ENCODE measurements at regions not wholly inside any gene's neighbourhood (a gene's known extent, or its start where the extent isn't known, plus 50 kb on each side); places are given as distances from the start of the nearest gene placed in this dataset.

GRCh38 chr12:96132819-96133218 lies 61.4 kb upstream of the ELK3 start:
- TF ChIP-seq SP1 (IDR thresholded peaks at IDR 0.05) (no peak), FOXA2 (IDR thresholded peaks at IDR 0.05) (no peak), TAF1 (conservative IDR thresholded peaks at IDR 0.05) (no peak), RAD21 (IDR thresholded peaks at IDR 0.05) (peak; percentile 47 to 59), CTCF (IDR thresholded peaks at IDR 0.05; ENCODE audit: low read depth, low read length, missing input control) (peak; percentile 10), NR2F2 (IDR thresholded peaks at IDR 0.05) (no peak), YY1 (IDR thresholded peaks at IDR 0.05) (no peak), GABPA (IDR thresholded peaks at IDR 0.05 in 1 of 2, conservative IDR thresholded peaks at IDR 0.05 in 1 of 2) (no peak)
- TF ChIP-seq, protein P1, sequence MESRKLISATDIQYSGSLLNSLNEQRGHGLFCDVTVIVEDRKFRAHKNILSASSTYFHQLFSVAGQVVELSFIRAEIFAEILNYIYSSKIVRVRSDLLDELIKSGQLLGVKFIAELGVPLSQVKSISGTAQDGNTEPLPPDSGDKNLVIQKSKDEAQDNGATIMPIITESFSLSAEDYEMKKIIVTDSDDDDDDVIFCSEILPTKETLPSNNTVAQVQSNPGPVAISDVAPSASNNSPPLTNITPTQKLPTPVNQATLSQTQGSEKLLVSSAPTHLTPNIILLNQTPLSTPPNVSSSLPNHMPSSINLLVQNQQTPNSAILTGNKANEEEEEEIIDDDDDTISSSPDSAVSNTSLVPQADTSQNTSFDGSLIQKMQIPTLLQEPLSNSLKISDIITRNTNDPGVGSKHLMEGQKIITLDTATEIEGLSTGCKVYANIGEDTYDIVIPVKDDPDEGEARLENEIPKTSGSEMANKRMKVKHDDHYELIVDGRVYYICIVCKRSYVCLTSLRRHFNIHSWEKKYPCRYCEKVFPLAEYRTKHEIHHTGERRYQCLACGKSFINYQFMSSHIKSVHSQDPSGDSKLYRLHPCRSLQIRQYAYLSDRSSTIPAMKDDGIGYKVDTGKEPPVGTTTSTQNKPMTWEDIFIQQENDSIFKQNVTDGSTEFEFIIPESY (IDR thresholded peaks at IDR 0.05), result no peak
- H3K9me3 ChIP-seq (ENCODE audit: control insufficient read depth in 4 of 4, low read length in 3 of 4), result no peaks in the 10 kb centered on the region
- no peak overlapping the region for H3K27ac ChIP-seq (ENCODE audit: low read depth in 1 of 2, low read length in 2 of 2)
- WGBS, result 91% methylated on average over 4 of the region's 4 CpGs
- H3K9ac ChIP-seq (ENCODE audit: low read depth in 1 of 2, low read length in 2 of 2), result no peak overlapping the region
- no peaks in the 10 kb centered on the region for H3K27me3 ChIP-seq (ENCODE audit: control insufficient read depth in 4 of 4, insufficient read depth in 4 of 4, low read length in 3 of 4)
- H3K4me1 ChIP-seq (ENCODE audit: control insufficient read depth in 4 of 4, insufficient read depth in 4 of 4, low read length in 3 of 4), result no peaks in the 10 kb centered on the region
- H3K4me3 ChIP-seq (ENCODE audit: low read depth in 1 of 3, low read length in 3 of 3), result no peak overlapping the region
- no peak for DNase-seq (ENCODE audit: low spot score)
- H3K36me3 ChIP-seq (ENCODE audit: control insufficient read depth in 4 of 4, insufficient read depth in 3 of 4, low read depth in 1 of 4, low read length in 3 of 4), result no peaks in the 10 kb centered on the region

DNA sequence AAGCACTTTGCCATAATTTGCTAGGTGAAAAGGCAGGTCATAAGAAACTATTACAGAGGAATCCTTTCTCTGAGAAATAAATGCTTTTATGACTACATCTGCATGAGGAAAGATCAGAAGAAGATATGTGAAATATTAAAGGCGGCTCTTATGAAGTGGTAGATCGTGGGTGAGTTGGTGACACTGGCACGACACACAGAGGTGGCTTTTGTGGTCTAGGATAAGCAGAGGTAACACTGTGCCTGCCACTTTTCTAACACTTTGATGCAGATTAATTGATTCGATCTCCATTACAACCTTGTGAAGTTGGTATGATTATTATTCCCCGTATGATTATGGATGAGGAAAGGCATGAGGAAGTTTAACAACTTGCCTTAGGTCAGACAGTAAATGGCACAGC lies 60.0 kb upstream of the ELK3 start:
- no peaks in the 10 kb centered on the region for H3K9me3 ChIP-seq (ENCODE audit: control insufficient read depth in 4 of 4, low read length in 3 of 4)
- no peaks in the 10 kb centered on the region for H3K27me3 ChIP-seq (ENCODE audit: control insufficient read depth in 4 of 4, insufficient read depth in 4 of 4, low read length in 3 of 4)
- no peaks in the 10 kb centered on the region for H3K4me1 ChIP-seq (ENCODE audit: control insufficient read depth in 4 of 4, insufficient read depth in 4 of 4, low read length in 3 of 4)
- H3K27ac ChIP-seq (ENCODE audit: low read depth in 1 of 2, low read length in 2 of 2), result no peak overlapping the region
- TF ChIP-seq YY1 (IDR thresholded peaks at IDR 0.05), result no peak
- TF ChIP-seq TAF1 (conservative IDR thresholded peaks at IDR 0.05), result no peak
- no peak for TF ChIP-seq GABPA (IDR thresholded peaks at IDR 0.05 in 1 of 2, conservative IDR thresholded peaks at IDR 0.05 in 1 of 2)
- no peak for TF ChIP-seq SP1 (IDR thresholded peaks at IDR 0.05)
- no peak for TF ChIP-seq JUND (IDR thresholded peaks at IDR 0.05)
- no peaks in the 10 kb centered on the region for H3K36me3 ChIP-seq (ENCODE audit: control insufficient read depth in 4 of 4, insufficient read depth in 3 of 4, low read depth in 1 of 4, low read length in 3 of 4)
- DNase-seq (ENCODE audit: low spot score), result no peak
- WGBS, result 88% methylated on average over 5 of the region's 5 CpGs
- no peak overlapping the region for H3K9ac ChIP-seq (ENCODE audit: low read depth in 1 of 2, low read length in 2 of 2)
- H3K4me3 ChIP-seq (ENCODE audit: low read depth in 1 of 3, low read length in 3 of 3), result no peak overlapping the region

DNA sequence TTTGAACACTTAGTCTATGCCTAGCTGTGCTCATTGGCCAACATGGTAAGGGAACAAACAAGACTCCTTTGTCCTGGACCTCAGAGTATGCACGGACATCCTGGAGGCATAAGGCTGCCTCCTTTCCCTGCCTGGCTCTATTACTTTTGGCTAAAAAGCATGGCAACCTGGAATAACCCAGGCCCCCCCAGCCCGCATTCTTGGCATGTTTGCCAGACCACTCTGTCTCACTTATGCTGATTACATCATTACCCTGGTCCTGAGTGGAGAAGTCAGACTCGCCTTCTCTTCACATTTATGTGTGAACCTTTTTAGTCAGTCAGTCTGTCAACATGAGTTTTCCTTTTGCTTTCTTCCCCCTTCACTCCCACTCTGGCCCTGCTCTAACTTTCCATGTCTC lies 58.0 kb upstream of the ELK3 start:
- DNase-seq (ENCODE audit: low spot score), result no peak
- Histone ChIP-seq H3K9me3 (ENCODE audit: control insufficient read depth in 4 of 4, low read length in 3 of 4) (no peaks in the 10 kb centered on the region), H3K4me1 (ENCODE audit: control insufficient read depth in 4 of 4, insufficient read depth in 4 of 4, low read length in 3 of 4) (no peaks in the 10 kb centered on the region), H3K4me3 (ENCODE audit: low read depth in 1 of 3, low read length in 3 of 3) (no peak overlapping the region), H3K9ac (ENCODE audit: low read depth in 1 of 2, low read length in 2 of 2) (no peak overlapping the region), H3K27ac (ENCODE audit: low read depth in 1 of 2, low read length in 2 of 2) (no peak overlapping the region), H3K27me3 (ENCODE audit: control insufficient read depth in 4 of 4, insufficient read depth in 4 of 4, low read length in 3 of 4) (no peaks in the 10 kb centered on the region), H3K36me3 (ENCODE audit: control insufficient read depth in 4 of 4, insufficient read depth in 3 of 4, low read depth in 1 of 4, low read length in 3 of 4) (no peaks in the 10 kb centered on the region)
- 77% methylated on average over 3 of the region's 3 CpGs for WGBS
- TF ChIP-seq FOXA2 (IDR thresholded peaks at IDR 0.05) (no peak), CTCF (IDR thresholded peaks at IDR 0.05; ENCODE audit: low read depth, low read length, missing input control) (no peak), RAD21 (IDR thresholded peaks at IDR 0.05) (no peak), HNF4A (conservative IDR thresholded peaks at IDR 0.05) (no peak), SP1 (IDR thresholded peaks at IDR 0.05) (no peak), HNF4G (IDR thresholded peaks at IDR 0.05) (no peak), NR2F2 (IDR thresholded peaks at IDR 0.05) (no peak), EGR1 (IDR thresholded peaks at IDR 0.05; ENCODE audit: low read depth in 2 of 2) (no peak), YY1 (IDR thresholded peaks at IDR 0.05) (no peak), TAF1 (conservative IDR thresholded peaks at IDR 0.05) (no peak), GABPA (IDR thresholded peaks at IDR 0.05 in 1 of 2, conservative IDR thresholded peaks at IDR 0.05 in 1 of 2) (no peak), RXRA (IDR thresholded peaks at IDR 0.05) (no peak)
- TF ChIP-seq, protein P2, sequence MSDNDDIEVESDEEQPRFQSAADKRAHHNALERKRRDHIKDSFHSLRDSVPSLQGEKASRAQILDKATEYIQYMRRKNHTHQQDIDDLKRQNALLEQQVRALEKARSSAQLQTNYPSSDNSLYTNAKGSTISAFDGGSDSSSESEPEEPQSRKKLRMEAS (IDR thresholded peaks at IDR 0.05), result no peak
- TF ChIP-seq, protein P1 (IDR thresholded peaks at IDR 0.05), result no peak
